Spleen (tissue), 7 donors: ENCODE measurements at regions not wholly inside any gene's neighbourhood (a gene's known extent, or its start where the extent isn't known, plus 50 kb on each side); places are given as distances from the start of the nearest gene placed in this dataset.

Source experiments
- POLR2AphosphoS5 ChIP-seq, 3 donors: sonication (generic); formaldehyde crosslinking; IDR thresholded peaks; one replicate each; pipeline ENCODE4 v1.5.1; 2017; ENCODE audit warnings: antibody characterized with exemption in 3 of 3
- TF ChIP-seq, protein P1 (sequence below), 11 experiments: fragments of 200-600 bp in 7 of 11; fragments of 450-650 bp in 4 of 11; sonication (generic) in 4 of 11; IDR thresholded peaks in 8 of 11; conservative IDR thresholded peaks in 3 of 11; 1 replicate in 7 of 11; 2 replicates in 4 of 11; pipeline versions ENCODE4 v1.4.0 to v1.8.0; 2016 to 2021; ENCODE audit warnings: antibody characterized with exemption in 11 of 11, inconsistent platforms in 4 of 11, mild to moderate bottlenecking in 1 of 11
- donor health status: DM: no; HTN: no; CAD: no; lungs with moderate emphysema.
- donor health status: DM: no; HTN: no; CAD: no.
- donor health status: DM: no; HTN: no; CAD: no.

GRCh38 chr13:62296812-62297211 is 881.2 kb upstream of the PCDH20 start:
- TF ChIP-seq POLR2AphosphoS5 (IDR thresholded peaks at IDR 0.05), result no peak
- TF ChIP-seq, protein P1, sequence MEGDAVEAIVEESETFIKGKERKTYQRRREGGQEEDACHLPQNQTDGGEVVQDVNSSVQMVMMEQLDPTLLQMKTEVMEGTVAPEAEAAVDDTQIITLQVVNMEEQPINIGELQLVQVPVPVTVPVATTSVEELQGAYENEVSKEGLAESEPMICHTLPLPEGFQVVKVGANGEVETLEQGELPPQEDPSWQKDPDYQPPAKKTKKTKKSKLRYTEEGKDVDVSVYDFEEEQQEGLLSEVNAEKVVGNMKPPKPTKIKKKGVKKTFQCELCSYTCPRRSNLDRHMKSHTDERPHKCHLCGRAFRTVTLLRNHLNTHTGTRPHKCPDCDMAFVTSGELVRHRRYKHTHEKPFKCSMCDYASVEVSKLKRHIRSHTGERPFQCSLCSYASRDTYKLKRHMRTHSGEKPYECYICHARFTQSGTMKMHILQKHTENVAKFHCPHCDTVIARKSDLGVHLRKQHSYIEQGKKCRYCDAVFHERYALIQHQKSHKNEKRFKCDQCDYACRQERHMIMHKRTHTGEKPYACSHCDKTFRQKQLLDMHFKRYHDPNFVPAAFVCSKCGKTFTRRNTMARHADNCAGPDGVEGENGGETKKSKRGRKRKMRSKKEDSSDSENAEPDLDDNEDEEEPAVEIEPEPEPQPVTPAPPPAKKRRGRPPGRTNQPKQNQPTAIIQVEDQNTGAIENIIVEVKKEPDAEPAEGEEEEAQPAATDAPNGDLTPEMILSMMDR (IDR thresholded peaks at IDR 0.05 in 8 of 11, conservative IDR thresholded peaks at IDR 0.05 in 3 of 11), result no peak
